Renal cortex interstitium (tissue), 11 donors: ENCODE measurements at regions not wholly inside any gene's neighbourhood (a gene's known extent, or its start where the extent isn't known, plus 50 kb on each side); places are given as distances from the start of the nearest gene placed in this dataset.

Experiments
- DNase-seq, 11 donors: peaks; one replicate each; pipeline ENCODE4 v3.0.0-alpha.2; 2013; ENCODE audit warnings: low read depth in 9 of 11, low spot score in 4 of 11; ENCODE audit errors: extremely low read depth in 1 of 11

DNA sequence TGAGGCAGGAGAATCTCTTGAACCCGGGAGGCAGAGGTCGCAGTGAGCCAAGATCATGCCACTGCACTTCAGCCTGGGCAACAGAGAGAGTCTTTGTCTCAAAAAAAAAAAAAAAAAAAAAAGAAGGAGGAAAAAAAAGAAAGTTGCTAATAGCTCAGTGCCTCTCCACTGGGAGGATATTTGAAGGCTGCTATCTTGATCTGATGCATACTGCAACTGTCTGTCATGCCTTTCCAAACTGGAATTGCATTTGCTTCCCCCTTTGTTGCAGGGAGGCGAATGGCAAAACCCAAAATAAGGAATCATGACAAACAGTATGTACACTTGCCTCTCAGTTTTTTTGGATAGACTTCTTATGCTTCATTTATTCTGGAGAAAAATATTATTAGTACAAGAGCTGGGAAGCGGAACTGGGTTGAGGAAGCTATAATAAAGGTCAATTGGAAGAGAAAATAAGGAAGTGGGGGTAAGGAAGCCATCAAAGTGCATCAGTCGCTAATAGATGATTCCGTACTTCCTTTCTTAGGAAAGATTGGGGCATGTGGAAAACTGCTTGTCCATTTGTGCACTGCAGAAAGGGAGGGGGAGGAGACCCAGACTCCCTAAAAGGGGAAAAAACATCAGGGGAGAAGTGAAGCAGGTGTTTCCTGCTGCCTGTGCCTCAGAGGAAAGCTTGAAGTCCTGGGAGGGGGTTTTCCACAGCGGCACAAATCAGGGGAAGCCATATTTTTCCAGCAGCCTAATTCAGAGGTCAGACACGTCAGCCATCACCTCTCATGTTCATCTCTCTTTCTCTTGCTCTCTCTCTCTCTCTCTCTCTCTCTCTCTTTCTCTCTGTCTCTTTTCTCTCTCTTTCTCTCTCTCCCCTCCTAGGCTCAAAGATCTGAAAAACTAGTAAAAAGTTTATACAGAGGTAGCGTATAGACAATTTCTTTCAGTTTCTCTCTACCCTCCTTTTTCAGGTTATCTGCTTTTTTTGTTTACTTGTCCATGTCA lies 301.4 kb upstream of the TNP1 start:
- DNase-seq = no peak

DNA sequence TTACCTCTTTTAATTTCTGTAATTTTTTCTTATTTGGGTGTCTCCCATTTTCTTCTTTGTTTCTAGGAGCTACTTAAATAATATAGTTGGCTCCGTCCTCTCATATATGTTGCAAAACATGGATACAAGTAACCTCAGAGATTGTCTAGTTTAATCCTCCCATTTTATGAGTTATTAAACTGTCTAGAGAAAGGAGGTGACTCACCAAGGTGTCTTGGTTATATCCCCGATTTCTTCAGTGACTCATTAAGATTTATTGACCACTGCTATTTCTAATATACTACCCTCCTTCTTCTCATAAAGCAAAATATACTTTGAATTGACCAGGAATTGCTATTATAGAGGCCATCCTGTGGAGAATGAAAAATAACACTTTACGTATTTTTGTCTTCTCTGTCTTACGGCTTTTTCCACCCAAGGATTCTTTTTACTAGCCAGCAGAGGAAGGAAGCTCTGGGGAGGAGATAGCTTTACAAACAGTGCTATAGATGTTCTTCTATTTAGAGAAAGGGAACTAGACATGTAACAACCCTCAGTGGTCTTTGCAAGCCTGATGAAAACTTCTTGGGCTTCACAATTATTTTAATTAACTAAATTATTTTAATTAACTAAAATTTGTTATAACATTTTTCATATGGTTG lies 300.4 kb upstream of the TNP1 start:
- DNase-seq = no peak

DNA sequence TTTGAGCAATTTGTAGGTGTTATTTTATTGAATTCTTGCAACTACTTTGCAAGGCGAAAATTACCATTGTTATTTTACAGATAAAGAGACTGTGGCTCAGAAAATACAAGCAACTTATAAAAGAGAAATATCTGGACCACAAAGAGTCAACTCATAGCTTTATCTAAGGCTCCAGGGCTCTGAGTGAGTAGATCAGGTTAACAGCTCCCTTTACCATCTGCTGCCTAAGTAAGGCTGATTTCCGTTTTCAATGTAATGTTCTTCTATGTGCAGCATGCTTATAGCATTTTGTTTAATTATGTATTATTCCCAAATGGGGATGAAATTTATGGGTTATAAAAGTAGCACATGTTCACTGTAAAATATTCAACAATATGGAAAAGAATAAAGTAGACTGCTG lies 299.1 kb upstream of the TNP1 start:
- DNase-seq = no peak

DNA sequence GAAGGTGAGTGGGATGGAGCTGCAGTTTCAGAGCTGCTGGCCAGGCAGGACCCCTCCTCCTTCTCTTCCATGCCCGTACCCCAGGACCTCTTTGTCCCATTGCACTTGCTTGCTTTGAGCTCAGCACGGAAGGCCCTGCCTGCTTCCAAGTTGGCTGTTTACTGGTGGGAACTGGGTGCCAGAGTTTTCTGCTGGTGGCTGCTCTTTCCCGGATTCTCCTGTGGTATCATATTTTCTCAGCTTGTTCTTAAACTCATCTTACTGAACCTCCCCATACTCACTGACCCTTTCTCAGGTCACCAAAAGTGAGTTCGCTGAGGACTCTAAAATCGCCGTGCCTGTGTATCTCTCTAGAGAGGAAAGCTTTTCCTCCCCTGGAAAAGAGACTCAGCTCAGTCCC lies 297.7 kb upstream of the TNP1 start:
- no peak for DNase-seq

DNA sequence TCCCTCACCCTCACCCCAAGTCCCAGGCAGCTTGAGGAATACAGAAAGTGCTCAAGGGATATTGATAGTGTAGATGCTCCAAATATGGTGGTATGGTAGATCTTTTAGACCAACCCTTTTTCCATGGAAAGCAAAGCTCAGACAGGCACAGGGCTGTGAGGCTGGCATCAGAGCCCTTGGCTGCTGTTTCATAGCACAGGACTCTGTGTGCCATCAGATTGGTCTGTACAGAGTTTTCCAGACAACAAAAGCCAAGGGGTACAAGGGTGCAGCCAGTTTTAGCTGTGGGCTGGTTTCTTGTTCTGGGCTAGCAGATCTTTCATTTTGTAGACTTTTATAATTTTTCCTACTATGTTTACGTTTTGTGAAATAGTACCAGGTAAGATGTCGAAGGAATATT lies 296.9 kb upstream of the TNP1 start:
- DNase-seq = no peak

DNA sequence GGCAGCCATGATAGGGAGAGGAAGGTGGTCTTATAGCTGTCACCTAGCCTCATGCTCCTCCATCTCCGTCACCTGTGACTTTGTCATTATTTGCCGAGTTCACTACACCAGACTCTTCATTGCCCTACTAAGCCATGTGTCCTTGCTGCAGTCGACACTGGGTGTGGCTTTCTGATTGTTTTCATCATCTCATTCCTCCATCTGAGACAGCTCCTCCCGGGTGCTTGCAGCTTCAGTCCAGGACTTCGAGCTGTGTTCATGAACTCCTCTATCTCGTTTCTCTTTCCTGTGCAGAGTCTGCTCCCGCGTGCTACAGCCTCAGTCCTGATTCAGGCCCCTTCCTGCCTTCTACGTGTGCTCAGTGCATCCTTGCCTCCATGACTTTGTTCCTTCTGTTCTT lies 295.1 kb upstream of the TNP1 start:
- no peak for DNase-seq

DNA sequence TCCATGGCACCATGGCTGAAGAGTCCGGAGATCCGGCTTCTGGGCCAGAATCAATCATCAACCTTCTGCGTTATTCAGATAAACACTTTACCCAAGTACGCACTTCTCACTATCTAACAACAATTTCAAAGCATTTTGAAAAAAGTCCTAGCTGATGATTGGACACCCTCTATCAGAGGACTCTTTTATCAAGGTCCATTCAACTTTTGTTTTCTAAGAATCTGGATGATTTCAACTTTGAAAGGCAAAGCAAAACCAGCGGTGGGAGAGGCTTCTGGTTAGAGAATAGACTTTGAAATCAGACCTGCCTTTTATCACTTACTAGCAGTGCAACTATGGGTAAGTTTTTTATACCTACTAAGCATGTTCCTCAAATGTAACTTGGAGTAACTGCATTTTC lies 293.6 kb upstream of the TNP1 start:
- DNase-seq = no peak

DNA sequence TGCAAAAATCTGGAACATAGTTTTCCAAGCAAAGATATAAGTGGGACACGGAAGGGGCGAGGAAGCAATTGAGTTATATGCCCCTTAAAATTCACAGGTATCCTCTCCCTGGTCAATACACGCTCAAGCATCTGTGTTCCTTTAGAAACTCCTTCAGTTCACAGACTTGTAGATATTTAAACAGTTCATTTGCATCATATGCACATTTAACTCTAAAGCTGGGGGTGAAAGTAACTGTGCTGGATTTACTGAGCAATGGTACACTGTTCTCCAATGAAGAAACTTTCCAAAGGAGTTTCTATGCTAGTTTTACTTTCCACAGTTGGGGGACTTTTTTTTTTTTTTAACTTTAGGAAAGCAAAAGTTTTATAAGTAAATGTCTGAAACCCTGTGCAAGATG lies 293.0 kb upstream of the TNP1 start:
- no peak for DNase-seq

DNA sequence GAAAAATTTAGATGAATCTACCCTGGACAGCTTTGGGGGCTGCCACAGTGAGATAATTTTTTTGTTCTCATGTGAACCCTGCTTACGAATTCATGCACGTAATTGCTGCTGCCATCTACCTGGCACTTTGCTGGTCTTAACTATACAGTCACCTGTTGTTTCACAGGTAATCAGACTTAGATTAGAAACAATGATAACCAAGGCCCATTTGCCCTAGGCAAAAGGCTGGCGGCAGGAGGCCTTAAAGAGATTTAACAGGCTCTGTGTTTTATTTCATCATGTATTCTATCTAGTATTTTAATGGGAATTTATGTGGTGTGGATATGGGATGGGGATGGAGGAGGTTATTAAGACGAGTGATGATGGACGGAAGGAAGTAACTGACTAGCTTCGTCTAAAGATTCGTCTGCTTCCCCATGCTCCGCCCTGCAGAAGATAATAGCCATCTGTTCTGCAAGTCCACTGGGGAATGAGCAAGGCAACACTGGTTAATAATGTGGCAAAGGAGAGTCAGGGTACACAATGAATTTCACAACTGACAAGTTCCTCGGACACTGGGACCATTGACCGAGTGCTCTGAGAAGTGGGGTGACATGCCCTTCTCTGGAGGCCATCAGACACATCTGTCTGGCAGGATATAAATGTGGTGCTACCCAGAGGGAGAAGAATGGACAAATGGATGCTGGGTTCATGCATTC lies 291.8 kb upstream of the TNP1 start:
- no peak for DNase-seq

DNA sequence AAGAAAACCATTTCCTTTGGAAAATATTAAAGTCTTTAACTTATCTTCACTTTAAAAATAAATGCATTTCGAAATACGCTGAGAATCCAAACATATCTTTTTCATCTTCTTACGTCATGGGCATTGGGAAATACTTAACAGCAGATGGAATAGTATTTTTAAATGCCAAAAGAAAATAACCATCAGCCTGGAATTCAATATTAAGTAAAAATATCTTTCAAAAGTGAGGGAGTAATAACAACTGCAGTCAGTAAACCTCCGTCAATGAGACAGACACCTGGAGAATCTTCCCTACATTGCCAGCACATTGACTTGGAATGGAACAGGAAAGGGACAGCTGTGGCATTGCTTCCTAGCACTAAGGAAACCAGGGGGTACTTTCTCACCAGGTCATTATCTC lies 290.4 kb upstream of the TNP1 start:
- DNase-seq = no peak

DNA sequence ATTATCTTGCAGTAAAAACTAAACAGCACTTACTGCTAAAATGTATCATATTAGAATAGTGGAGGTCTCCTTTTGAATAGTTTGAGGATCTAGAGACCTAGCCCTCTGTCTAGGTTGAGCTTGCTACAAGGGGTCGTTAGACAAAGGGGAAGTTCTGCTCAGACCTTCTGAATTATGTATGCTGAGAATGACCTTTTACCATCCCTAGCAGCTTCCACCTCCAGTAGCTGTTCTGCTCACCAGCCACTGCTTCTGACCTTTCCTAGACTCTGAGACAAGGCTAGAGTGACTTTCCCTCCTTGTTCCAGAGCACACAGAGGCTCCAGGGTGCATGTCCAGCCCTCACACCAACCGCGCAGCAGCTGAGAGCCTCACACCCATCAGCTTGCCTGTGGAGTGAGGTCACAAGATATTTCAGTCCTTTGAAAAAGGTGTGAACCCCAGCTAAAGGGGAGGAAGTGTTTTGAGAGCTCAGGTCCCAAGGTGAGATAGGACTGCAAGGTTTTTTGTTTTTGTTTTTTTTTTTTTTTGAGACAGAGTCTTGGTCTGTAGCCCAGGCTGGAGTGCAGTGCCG lies 289.3 kb upstream of the TNP1 start:
- no peak for DNase-seq

DNA sequence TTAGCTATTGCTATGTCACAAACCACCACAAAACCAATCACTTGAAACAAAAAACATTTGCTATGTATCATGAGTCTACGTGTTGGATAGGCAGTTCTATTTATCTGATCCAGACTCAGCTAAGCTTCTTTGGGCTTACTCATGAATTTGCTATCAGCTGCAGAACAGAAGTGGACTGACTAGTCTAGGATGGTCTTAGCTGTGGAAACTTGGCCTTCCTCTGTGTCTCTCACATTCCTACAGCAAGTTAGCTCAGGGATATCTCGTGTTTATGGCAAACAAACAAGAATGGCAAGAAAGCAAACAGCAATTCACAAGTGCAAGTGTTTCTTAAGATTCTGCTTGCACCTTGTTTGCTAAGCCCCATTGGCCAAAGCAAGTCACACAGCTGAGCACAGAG lies 288.0 kb upstream of the TNP1 start:
- DNase-seq = no peak

DNA sequence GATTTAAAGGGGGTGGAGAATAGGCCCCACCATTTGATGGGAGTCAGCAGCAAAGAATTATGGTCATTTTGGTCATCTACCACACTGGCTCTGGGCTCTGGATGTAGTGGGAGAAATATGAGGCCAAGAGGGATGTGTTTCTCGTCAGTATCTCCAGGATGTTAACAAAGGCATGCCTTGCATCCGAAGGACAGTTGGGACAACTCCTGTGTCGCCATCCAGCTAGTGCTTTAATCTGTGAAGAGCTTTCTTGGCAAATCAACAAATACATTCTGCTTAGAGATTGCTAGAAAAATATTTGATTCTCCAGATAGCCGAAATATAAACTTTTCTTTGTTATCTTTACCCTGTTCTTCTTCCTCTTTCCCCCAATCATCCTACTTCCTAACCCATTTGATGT lies 287.1 kb upstream of the TNP1 start:
- no peak for DNase-seq

DNA sequence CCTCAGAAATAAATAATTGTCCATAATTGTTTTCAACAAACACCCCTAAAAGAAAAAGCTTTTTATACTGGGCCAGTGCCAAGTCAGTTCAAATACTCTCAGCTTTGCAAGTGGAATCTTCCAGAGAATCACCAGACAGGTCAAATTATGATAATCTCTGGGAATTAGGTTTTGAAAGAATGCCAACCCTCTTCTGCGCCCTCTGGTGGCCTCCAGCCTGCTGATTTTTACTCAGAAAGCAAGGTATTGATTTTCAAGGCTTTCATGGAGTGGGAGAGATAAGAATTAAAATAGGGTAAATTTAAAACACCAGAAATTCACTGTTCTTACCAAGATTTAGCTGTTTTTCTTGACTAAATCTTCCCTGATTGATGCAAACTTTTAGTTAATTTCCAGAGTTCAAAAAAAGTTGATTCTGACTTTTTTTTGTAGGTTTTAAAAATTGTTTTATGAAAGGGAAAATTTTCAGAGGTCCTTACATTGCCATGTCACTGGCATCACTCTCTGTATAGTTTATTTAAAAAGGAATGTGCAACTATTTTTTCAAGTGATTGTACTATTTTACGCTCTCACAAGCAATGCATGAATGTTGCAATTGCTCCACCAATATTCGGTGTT lies 282.9 kb upstream of the TNP1 start:
- no peak for DNase-seq

DNA sequence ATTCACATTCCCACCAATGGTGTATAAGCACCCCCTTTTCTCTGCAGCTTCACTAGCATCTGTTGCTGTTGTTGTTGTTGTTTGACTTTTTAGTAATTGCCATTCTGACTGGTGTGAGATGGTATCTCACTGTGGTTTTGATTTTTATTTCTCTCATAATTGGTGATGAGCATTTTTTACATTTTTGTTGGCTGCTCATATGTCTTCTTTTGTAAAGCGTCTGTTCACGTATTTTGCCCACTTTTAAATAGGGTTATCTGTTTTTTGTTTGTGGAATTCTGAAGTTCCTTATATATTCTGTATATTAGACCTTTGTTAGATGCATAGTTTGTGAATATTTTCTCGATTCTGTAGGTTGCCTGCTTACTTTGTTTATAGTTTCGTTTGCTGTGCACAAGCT lies 278.4 kb upstream of the TNP1 start:
- DNase-seq = no peak

DNA sequence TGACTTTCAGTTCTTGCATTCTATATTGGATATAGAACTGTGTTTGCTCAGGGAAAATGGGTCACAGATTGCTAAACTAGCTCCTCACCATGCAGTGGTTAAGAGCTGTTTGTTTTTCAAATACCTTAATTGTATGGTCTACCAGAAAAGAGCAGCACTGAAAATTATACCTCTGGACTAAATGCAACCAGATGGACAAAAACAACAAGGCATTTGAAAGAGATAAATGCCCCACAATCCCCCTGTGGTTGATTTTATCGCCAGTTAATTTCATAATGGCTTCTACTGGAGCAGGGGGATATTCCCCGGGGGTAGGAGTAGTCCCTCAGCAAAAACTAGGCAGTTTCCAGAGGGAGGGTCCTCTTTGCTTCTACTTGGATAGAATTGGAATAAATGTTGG lies 267.9 kb upstream of the TNP1 start:
- no peak for DNase-seq

DNA sequence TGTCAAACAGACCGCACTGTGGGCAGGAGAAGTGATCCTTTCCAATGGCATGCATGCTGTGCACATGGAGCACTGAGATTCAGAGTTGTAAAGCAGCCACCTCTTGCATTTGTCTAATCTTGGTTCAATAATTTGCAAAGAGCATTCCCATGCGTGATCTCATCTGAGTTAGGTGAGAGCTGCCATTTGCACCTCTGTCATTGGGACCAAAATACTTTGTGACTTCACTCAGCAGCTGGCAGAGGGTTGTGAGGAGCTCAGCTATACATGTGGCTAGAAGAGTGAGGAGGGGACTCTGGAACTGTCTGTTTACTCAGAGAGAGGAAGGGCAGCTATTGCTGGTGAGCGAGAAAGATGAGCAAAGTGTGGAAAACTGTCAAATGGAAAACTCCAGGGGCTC lies 265.1 kb upstream of the TNP1 start:
- no peak for DNase-seq

DNA sequence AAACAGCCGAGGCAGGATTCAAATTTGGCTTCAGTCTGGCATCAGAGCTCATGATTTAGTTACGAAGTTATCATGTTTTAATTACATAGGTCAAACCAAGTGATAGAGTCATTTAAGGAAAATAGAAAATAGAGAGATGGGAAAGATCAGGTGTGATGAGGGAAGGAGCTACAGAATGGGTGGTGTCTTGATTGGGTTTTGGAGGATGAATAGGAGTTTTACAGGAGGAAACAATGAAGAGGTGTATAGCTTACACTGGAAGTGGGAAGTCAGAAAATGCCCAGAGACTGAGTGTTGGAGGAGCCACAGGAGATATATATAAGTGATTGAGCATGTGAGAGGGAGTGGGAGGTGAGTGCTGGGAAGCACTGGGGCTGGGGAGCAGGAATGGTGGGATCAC lies 264.2 kb upstream of the TNP1 start:
- no peak for DNase-seq

DNA sequence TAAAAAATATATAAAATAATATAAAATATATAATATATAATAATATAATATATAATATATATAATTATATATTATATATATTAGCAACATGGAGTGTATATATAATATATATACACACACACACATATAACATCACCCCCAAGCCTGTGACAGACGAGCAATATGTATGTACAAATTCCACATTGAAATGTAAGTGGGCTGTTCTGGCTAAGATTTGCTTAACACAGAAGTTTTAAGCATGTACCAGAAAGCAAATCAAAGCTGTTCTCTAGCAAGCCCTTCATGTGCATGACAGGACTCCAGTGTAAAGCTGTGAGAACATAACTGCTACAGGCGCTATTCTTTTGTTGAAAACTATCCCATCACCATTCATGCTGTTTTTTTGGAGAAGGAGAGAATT lies 261.7 kb upstream of the TNP1 start:
- DNase-seq = no peak
